GM12878 (cell line): ENCODE measurements at regions not wholly inside any gene's neighbourhood (a gene's known extent, or its start where the extent isn't known, plus 50 kb on each side); places are given as distances from the start of the nearest gene placed in this dataset.

Experiments
- ATAC-seq: fragments of 200-7000 bp; cut with Tn5 transposase; 3 replicates; pipeline ENCODE4 v1.9.1; 2020; ENCODE audit warnings: mild to moderate bottlenecking, moderate library complexity
- BruUV-seq: library from RNA; stranded (reverse); fragments of 400-500 nt; replicated peaks from 2 replicates; lab custom pipeline; 2021; lab: Mats Ljungman, UMichigan
- CTCF ChIA-PET: fragments of 300-600 bp; sonication (Branson Sonifier 250); formaldehyde crosslinking; extraction: SDS; loops from one replicate; lab custom pipeline; 2021; ENCODE audit warnings: inconsistent platforms; lab: Yijun Ruan, JAX
- POLR2A ChIA-PET: fragments of 350-600 bp; formaldehyde crosslinking; extraction: SDS; loops from one replicate; lab custom pipeline; 2021; ENCODE audit warnings: inconsistent platforms; lab: Charles Lee
- RAD21 ChIA-PET: fragments of 300-600 bp; sonication (Branson Sonifier 250); formaldehyde crosslinking; loops from one replicate; lab custom pipeline; 2023; ENCODE audit warnings: antibody characterized with exemption; ENCODE audit not compliant: unreplicated experiment; lab: Charles Lee
- SMC1A ChIA-PET: fragments of 300-600 bp; sonication (Branson Sonifier 250); formaldehyde crosslinking; loops from one replicate; lab custom pipeline; 2023; ENCODE audit not compliant: unreplicated experiment, uncharacterized antibody; lab: Charles Lee
- DNase-seq: peaks from one replicate; pipeline ENCODE4 v3.0.0-alpha.2; 2011; ENCODE audit warnings: low read depth, low spot score
- FAIRE-seq: peaks from 3 replicates; lab custom pipeline; 2011; peaks lifted over from hg19 to GRCh38; lab: Jason Lieb, UNC
- H2AFZ ChIP-seq: 2 replicates; pipeline ENCODE4 v1.6.0; 2011; ENCODE audit warnings: low read depth, low read length, control low read depth; ENCODE audit not compliant: control insufficient read depth
- H3K27ac ChIP-seq: 2 replicates; pipeline ENCODE4 v1.5.1; 2011; ENCODE audit warnings: control low read depth; ENCODE audit not compliant: control insufficient read depth, insufficient read depth
- H3K27me3 ChIP-seq, 2 experiments: replicated peaks in 1 of 2; 2 replicates each; pipeline versions ENCODE4 v1.6.0 to v1.6.1; 2011; ENCODE audit warnings: low read length in 1 of 2; ENCODE audit not compliant: control insufficient read depth in 2 of 2, insufficient read depth in 2 of 2
- H3K36me3 ChIP-seq, 2 experiments: 2 replicates each; pipeline ENCODE4 v1.5.1; 2011; ENCODE audit warnings: low read length in 1 of 2; ENCODE audit not compliant: control insufficient read depth in 2 of 2, insufficient read depth in 2 of 2
- H3K4me1 ChIP-seq: 2 replicates; pipeline ENCODE4 v1.6.1; 2011; ENCODE audit warnings: mild to moderate bottlenecking, low read length, moderate library complexity, mixed read lengths; ENCODE audit not compliant: control insufficient read depth, insufficient read depth
- H3K4me2 ChIP-seq: 2 replicates; pipeline ENCODE4 v1.6.0; 2011; ENCODE audit warnings: control low read depth; ENCODE audit not compliant: control insufficient read depth, insufficient read depth
- H3K4me3 ChIP-seq: fragments of 200-600 bp; sonication (generic); 2 replicates; pipeline ENCODE4 v1.5.1; 2016
- H3K79me2 ChIP-seq: 2 replicates; pipeline ENCODE4 v1.6.0; 2011; ENCODE audit warnings: low read length; ENCODE audit not compliant: control insufficient read depth, insufficient read depth
- H3K9ac ChIP-seq: 2 replicates; pipeline ENCODE4 v1.8.0; 2011; ENCODE audit warnings: low read length, control low read depth, mixed read lengths; ENCODE audit not compliant: control insufficient read depth, insufficient read depth
- H3K9me3 ChIP-seq: replicated peaks from 3 replicates; pipeline ENCODE4 v1.5.1; 2011; ENCODE audit warnings: mild to moderate bottlenecking, low read length; ENCODE audit not compliant: control insufficient read depth, insufficient read depth
- H4K20me1 ChIP-seq: 2 replicates; pipeline ENCODE4 v1.6.0; 2011; ENCODE audit not compliant: control insufficient read depth, insufficient read depth
- ATF2 ChIP-seq: IDR thresholded peaks from 2 replicates; pipeline ENCODE4 v1.6.1; 2012; ENCODE audit warnings: low read length, inconsistent platforms
- EP300 ChIP-seq, 2 experiments: fragments of 150-350 bp in 1 of 2; IDR thresholded peaks; 2 replicates each; pipeline ENCODE4 v1.6.1; 2011 to 2012; ENCODE audit warnings: low read depth in 2 of 2, low read length in 2 of 2, borderline replicate concordance in 1 of 2, improper control_type of control experiment in 1 of 2, inconsistent platforms in 1 of 2; ENCODE audit not compliant: control insufficient read depth in 1 of 2
- FOXM1 ChIP-seq: IDR thresholded peaks from 2 replicates; pipeline ENCODE4 v1.6.1; 2012; ENCODE audit warnings: low read depth, mild to moderate bottlenecking, inconsistent platforms, low read length, moderate library complexity
- GATAD2B ChIP-seq: fragments of 450-650 bp; conservative IDR thresholded peaks from 2 replicates; pipeline ENCODE4 v1.6.1; 2017; ENCODE audit warnings: low read depth, mild to moderate bottlenecking, moderate library complexity
- HSF1 ChIP-seq: fragments of 150-350 bp; IDR thresholded peaks from 2 replicates; pipeline ENCODE4 v1.6.1; 2014; ENCODE audit warnings: mild to moderate bottlenecking, low read depth, low read length
- POLR2AphosphoS2 ChIP-seq: IDR thresholded peaks from 2 replicates; pipeline ENCODE4 v1.6.1; 2011; ENCODE audit warnings: low read depth, mild to moderate bottlenecking, low read length, improper control_type of control experiment, moderate library complexity
- REST ChIP-seq: IDR thresholded peaks from 2 replicates; pipeline ENCODE4 v1.6.1; 2012; ENCODE audit warnings: mild to moderate bottlenecking, low read depth, low read length
- RUNX3 ChIP-seq: IDR thresholded peaks from 2 replicates; pipeline ENCODE4 v1.6.1; 2012; ENCODE audit warnings: low read length, inconsistent platforms
- SMAD5 ChIP-seq: IDR thresholded peaks from 2 replicates; pipeline ENCODE4 v1.6.1; 2016; ENCODE audit warnings: antibody characterized with exemption, low read depth
- SMC3 ChIP-seq: IDR thresholded peaks from 2 replicates; pipeline ENCODE4 v1.6.1; 2011; ENCODE audit warnings: low read length, improper control_type of control experiment, borderline replicate concordance
- SPI1 ChIP-seq: IDR thresholded peaks from 2 replicates; pipeline ENCODE4 v1.6.1; 2011; ENCODE audit warnings: low read depth, mild to moderate bottlenecking, low read length, moderate library complexity, borderline replicate concordance; ENCODE audit not compliant: insufficient read depth
- YY1 ChIP-seq: IDR thresholded peaks from 2 replicates; pipeline ENCODE4 v1.6.1; 2011; ENCODE audit warnings: low read depth, mild to moderate bottlenecking, low read length
- ZBED1 ChIP-seq: IDR thresholded peaks from 2 replicates; pipeline ENCODE4 v1.6.1; 2016; ENCODE audit warnings: borderline replicate concordance
- ZNF274 ChIP-seq: IDR thresholded peaks from one replicate; pipeline ENCODE4 v1.8.0; 2011; ENCODE audit not compliant: insufficient read length, insufficient read depth
- WGBS: methylation state at CpG from one replicate; pipeline ENCODE4 v1.1.6; 2016; ENCODE audit warnings: low lambda C conversion rate; ENCODE audit not compliant: insufficient replicate concordance, insufficient coverage; ENCODE audit errors: missing lambda C conversion rate; 5-methylcytosine and 5-hydroxymethylcytosine counted together
- in situ Hi-C: fragments of 300-500 bp; cut with MboI; formaldehyde crosslinking; loops from 9 replicates; pipeline ENCODE4 v1.14.3; 2018; ENCODE audit warnings: mixed read lengths
- intact Hi-C: fragments of 100-400 bp; cut with micrococcal nuclease; formaldehyde crosslinking; loops from one replicate; pipeline ENCODE4 v1.14.2; 2022; ENCODE audit not compliant: unreplicated experiment
- TF ChIP-seq, protein P1 (sequence below), 3 experiments: IDR thresholded peaks in 2 of 3; conservative IDR thresholded peaks in 1 of 3; 2 replicates each; pipeline ENCODE4 v1.5.1; 2011; ENCODE audit warnings: low read depth in 3 of 3, low read length in 3 of 3, mild to moderate bottlenecking in 3 of 3, control low read depth in 2 of 3, moderate library complexity in 2 of 3, inconsistent platforms in 1 of 3, mixed read lengths in 1 of 3; ENCODE audit not compliant: control insufficient read depth in 2 of 3, insufficient read depth in 1 of 3; ENCODE audit errors: extremely low read depth in 1 of 3
- TF ChIP-seq, protein P2 (sequence below): IDR thresholded peaks from 2 replicates; pipeline ENCODE4 v1.6.1; 2012; ENCODE audit warnings: low read depth, low read length, improper control_type of control experiment

- CTCF ChIA-PET: no interaction called here
- SMC1A ChIA-PET: interaction anchor here (0.7 kb wide), 1 partner anchor 19 kb away, joined by 3 read pairs; no protein-coding TSS in a partner anchor
- 0% methylated on average over 1 of the region's 1 CpG for WGBS
- TF ChIP-seq RUNX3 (no peak), SMC3 (no peak), ZNF274 (no peak), YY1 (no peak), ATF2 (no peak), FOXM1 (no peak), HSF1 (no peak), ZBED1 (no peak), REST (no peak), SMAD5 (no peak), GATAD2B (no peak), SPI1 (no peak), EP300 (IDR thresholded peaks at IDR 0.05; ENCODE audit: borderline replicate concordance in 1 of 2, control insufficient read depth in 1 of 2, low read depth in 2 of 2, low read length in 2 of 2) (no peak), POLR2AphosphoS2 (no peak)
- TF ChIP-seq, protein P1, sequence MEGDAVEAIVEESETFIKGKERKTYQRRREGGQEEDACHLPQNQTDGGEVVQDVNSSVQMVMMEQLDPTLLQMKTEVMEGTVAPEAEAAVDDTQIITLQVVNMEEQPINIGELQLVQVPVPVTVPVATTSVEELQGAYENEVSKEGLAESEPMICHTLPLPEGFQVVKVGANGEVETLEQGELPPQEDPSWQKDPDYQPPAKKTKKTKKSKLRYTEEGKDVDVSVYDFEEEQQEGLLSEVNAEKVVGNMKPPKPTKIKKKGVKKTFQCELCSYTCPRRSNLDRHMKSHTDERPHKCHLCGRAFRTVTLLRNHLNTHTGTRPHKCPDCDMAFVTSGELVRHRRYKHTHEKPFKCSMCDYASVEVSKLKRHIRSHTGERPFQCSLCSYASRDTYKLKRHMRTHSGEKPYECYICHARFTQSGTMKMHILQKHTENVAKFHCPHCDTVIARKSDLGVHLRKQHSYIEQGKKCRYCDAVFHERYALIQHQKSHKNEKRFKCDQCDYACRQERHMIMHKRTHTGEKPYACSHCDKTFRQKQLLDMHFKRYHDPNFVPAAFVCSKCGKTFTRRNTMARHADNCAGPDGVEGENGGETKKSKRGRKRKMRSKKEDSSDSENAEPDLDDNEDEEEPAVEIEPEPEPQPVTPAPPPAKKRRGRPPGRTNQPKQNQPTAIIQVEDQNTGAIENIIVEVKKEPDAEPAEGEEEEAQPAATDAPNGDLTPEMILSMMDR (IDR thresholded peaks at IDR 0.05 in 2 of 3, conservative IDR thresholded peaks at IDR 0.05 in 1 of 3; ENCODE audit: control insufficient read depth in 2 of 3, extremely low read depth in 1 of 3, insufficient read depth in 1 of 3, low read depth in 3 of 3, low read length in 3 of 3): no peak
- TF ChIP-seq, protein P2, sequence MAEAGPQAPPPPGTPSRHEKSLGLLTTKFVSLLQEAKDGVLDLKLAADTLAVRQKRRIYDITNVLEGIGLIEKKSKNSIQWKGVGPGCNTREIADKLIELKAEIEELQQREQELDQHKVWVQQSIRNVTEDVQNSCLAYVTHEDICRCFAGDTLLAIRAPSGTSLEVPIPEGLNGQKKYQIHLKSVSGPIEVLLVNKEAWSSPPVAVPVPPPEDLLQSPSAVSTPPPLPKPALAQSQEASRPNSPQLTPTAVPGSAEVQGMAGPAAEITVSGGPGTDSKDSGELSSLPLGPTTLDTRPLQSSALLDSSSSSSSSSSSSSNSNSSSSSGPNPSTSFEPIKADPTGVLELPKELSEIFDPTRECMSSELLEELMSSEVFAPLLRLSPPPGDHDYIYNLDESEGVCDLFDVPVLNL: no peak
Observed at GRCh38 chr9:82581516-82581915, 481.4 kb downstream of the RASEF start.

More at GRCh38 chr9:82581516-82581915, 481.4 kb downstream of the RASEF start:
- ChIA-PET RAD21 (no interaction called here), POLR2A (no interaction called here)
- Histone ChIP-seq H3K9ac (no peak overlapping the region), H3K4me2 (no peak overlapping the region), H3K36me3 (no peaks in the 10 kb centered on the region), H3K27me3 (no peaks in the 10 kb centered on the region), H3K4me3 (no peak overlapping the region), H2AFZ (no peak overlapping the region), H3K27ac (no peak overlapping the region), H3K4me1 (no peaks in the 10 kb centered on the region), H4K20me1 (no peaks in the 10 kb centered on the region), H3K79me2 (no peaks in the 10 kb centered on the region), H3K9me3 (no peaks in the 10 kb centered on the region)
- FAIRE-seq (no peak), DNase-seq (no peak), ATAC-seq (no peak)
- intact Hi-C loops: no loop called here
- BruUV-seq: no TSS peak
- in situ Hi-C loops: no loop called here
